HL-60 (cell line): ENCODE measurements at regions not wholly inside any gene's neighbourhood (a gene's known extent, or its start where the extent isn't known, plus 50 kb on each side); places are given as distances from the start of the nearest gene placed in this dataset.

ENCODE experiments used
- DNase-seq, 2 experiments: peaks; one replicate each; pipeline ENCODE4 v3.0.0-alpha.2; 2010 to 2020; ENCODE audit warnings: low read depth in 1 of 2, low spot score in 1 of 2
- H3K27ac ChIP-seq: fragments of 250-450 bp; sonication (Bioruptor Pico); replicated peaks from 2 replicates; pipeline ENCODE4 v1.5.1; 2020; ENCODE audit warnings: mild to moderate bottlenecking, moderate library complexity
- H3K27me3 ChIP-seq: fragments of 250-450 bp; sonication (Bioruptor Pico); 2 replicates; pipeline ENCODE4 v1.5.1; 2021; ENCODE audit warnings: mild to moderate bottlenecking, moderate library complexity; ENCODE audit not compliant: insufficient read depth, poor library complexity, severe bottlenecking
- H3K4me3 ChIP-seq: replicated peaks from 2 replicates; pipeline ENCODE4 v1.5.1; 2011; ENCODE audit warnings: mild to moderate bottlenecking, control low read depth, low read length; ENCODE audit not compliant: insufficient read depth
- CTCF ChIP-seq: IDR thresholded peaks from one replicate; pipeline ENCODE4 v1.5.1; 2011; ENCODE audit warnings: low read length, control low read depth, inconsistent platforms; ENCODE audit not compliant: insufficient read depth
- GABPA ChIP-seq: IDR thresholded peaks from 2 replicates; pipeline ENCODE4 v1.6.1; 2012; ENCODE audit warnings: low read depth
- POLR2AphosphoS5 ChIP-seq: IDR thresholded peaks from 2 replicates; pipeline ENCODE4 v1.6.1; 2012; ENCODE audit warnings: low read depth
- REST ChIP-seq: IDR thresholded peaks from 2 replicates; pipeline ENCODE4 v1.6.1; 2012; ENCODE audit warnings: low read depth; ENCODE audit not compliant: insufficient replicate concordance
- SPI1 ChIP-seq: IDR thresholded peaks from 2 replicates; pipeline ENCODE4 v1.6.1; 2012; ENCODE audit warnings: low read depth, mild to moderate bottlenecking, borderline replicate concordance

- TF ChIP-seq SPI1 (no peak), REST (no peak), GABPA (no peak), POLR2AphosphoS5 (no peak), CTCF (no peak)
- no peak overlapping the region for H3K27ac ChIP-seq
- no peak for DNase-seq
- H3K27me3 ChIP-seq = peaks cover 3% of the 10 kb centered on the region
- no peak overlapping the region for H3K4me3 ChIP-seq
Measured at GRCh38 chr1:157272264-157272663, 134.1 kb upstream of the ETV3 start.

- peaks cover 11% of the 10 kb centered on the region for H3K27me3 ChIP-seq
- TF ChIP-seq SPI1 = no peak
- no peak for TF ChIP-seq REST
- no peak overlapping the region for H3K27ac ChIP-seq
- H3K4me3 ChIP-seq = no peak overlapping the region
- DNase-seq = no peak
Measured at GRCh38 chr1:157270705-157271274, 132.6 kb upstream of the ETV3 start.

- TF ChIP-seq REST (no peak), CTCF (no peak), POLR2AphosphoS5 (no peak), GABPA (no peak), SPI1 (no peak)
- peaks cover 11% of the 10 kb centered on the region for H3K27me3 ChIP-seq
- no peak for DNase-seq
- no peak overlapping the region for H3K4me3 ChIP-seq
- H3K27ac ChIP-seq = no peak overlapping the region
Measured at GRCh38 chr1:157269656-157270375, 131.6 kb upstream of the ETV3 start.
